Posterior cingulate gyrus (tissue), 11 donors: ENCODE measurements at regions not wholly inside any gene's neighbourhood (a gene's known extent, or its start where the extent isn't known, plus 50 kb on each side); places are given as distances from the start of the nearest gene placed in this dataset.
A peak's percentile ranks its signal among the peaks of the same experiment; 100 is the strongest.

Experiments used
- DNase-seq, 10 donors: peaks; one replicate each; pipeline versions ENCODE4 v3.0.0 to v3.0.0-alpha.2; 2020 to 2021; ENCODE audit warnings: mixed read lengths in 3 of 10
- intact Hi-C: fragments of 100-400 bp; cut with DNase I; formaldehyde crosslinking; loops from one replicate; pipeline ENCODE4 v1.15.1; 2023

DNA sequence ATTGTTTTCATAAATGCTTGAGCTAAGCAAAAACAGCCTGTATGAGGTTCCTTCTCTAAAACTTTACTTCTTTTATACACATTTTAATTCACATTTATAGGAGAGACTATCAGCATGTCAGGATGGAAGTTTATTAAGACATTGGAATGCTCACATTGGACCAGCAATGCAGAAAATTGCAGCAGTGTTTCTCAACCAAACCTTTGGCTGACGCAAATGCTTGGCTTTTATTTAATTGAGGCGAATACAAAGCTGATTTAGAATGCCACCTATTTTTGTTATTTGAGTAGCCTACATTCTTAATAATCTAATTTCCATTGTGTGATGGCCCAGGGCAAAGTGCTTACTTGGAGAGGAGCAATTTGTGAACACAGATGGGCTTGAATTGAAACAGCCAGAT lies 283.2 kb downstream of the ARL4A start:
- DNase-seq: no peak
- intact Hi-C loops: no loop called here

GRCh38 chr7:12974451-12975166 lies 287.2 kb downstream of the ARL4A start:
- no peak for DNase-seq
- intact Hi-C loops: no loop called here

GRCh38 chr7:12975412-12975811 lies 288.0 kb downstream of the ARL4A start:
- no peak for DNase-seq
- intact Hi-C loops: no loop called here

DNA sequence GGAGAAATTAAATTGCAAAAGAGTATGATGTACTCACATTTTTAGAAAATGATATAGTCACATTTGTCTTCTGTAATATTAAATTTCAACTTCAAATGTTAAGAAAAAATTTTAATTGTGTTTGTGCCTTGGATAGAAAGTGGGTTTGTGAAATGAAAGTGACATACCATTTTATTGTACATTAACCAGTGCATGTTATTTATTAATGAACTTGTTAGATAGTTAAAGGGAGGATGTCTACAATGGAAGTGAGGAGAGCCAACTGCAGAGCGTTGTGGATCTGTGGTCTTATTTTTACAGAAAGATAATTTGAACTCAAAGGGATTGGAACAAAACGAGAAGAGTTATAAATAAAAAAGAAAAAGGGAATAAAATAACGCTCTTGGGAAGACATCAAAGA lies 291.7 kb downstream of the ARL4A start:
- intact Hi-C loops: no loop called here
- no peak for DNase-seq

- intact Hi-C loops: no loop called here
These were observed 294.7 kb downstream of the ARL4A start for GRCh38 chr7:12982178-12982577.

DNA sequence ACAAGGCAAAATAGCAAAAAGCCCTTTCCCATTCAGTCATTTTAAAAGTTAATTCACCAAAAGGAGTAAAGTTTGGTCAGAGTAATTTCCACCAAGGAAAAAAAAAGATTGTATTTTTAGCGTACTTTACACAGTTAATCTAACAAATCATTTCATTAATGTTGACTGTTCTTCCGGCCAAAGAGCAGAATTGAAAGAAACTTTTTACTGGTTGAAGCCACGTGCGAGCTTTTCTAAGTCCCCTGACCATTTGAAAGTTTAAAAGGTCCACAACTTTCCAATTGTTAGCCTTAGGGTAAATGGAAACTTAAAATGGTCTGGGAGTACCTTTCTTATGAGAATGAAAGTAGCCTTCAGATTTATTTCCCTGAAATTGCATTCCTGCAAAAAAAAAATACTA lies 296.7 kb downstream of the ARL4A start:
- DNase-seq: no peak
- intact Hi-C loops: no loop called here

More at GRCh38 chr7:12982178-12982577, 294.7 kb downstream of the ARL4A start:
- no peak for DNase-seq

DNA sequence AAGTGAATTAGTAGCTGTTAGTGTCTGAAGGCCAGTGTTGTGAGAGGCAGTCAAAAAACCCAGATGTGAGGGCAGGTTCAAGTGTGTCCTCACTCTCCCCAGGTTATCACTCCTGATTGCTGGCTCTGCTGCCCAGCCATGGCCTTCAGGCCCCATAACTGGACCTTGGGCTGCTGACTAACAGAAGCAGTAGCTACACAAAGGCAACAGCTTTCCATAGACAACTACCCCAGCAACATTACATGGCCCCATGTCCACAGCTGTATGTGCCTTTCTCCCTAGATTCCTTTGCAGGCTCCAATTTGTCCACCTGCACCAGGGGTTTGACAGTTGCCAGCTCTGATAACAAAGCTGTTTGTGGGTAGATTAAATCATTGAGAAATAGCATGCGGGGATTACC lies 297.8 kb downstream of the ARL4A start:
- DNase-seq: no peak
- intact Hi-C loops: no loop called here

GRCh38 chr7:12985752-12986151 lies 298.3 kb downstream of the ARL4A start:
- no peak for DNase-seq
- intact Hi-C loops: no loop called here

- no peak for DNase-seq
- intact Hi-C loops: no loop called here
These were observed 299.8 kb downstream of the ARL4A start for GRCh38 chr7:12987238-12987637.

DNA sequence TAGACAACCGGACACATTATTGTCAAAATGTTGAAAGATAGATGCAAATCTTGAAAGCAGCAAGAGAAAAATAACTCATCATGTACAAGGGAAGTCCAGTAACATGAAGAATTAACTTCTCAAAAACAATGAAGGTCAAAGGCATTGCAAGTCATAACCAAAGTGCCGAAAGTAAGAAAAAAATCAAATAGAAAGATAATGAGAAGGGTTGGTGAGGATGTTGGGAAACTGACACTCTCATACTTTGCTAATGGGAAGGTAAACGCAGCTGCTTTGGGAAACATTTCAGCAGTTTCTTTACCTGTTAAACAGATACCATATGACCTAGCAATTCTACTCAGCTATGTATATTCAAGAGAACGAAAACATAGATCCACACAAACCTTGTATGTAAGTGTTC lies 303.0 kb downstream of the ARL4A start:
- intact Hi-C loops: no loop called here
- no peak for DNase-seq

- intact Hi-C loops: no loop called here
- DNase-seq: no peak
These were observed 305.6 kb downstream of the ARL4A start for GRCh38 chr7:12993025-12993424.

DNA sequence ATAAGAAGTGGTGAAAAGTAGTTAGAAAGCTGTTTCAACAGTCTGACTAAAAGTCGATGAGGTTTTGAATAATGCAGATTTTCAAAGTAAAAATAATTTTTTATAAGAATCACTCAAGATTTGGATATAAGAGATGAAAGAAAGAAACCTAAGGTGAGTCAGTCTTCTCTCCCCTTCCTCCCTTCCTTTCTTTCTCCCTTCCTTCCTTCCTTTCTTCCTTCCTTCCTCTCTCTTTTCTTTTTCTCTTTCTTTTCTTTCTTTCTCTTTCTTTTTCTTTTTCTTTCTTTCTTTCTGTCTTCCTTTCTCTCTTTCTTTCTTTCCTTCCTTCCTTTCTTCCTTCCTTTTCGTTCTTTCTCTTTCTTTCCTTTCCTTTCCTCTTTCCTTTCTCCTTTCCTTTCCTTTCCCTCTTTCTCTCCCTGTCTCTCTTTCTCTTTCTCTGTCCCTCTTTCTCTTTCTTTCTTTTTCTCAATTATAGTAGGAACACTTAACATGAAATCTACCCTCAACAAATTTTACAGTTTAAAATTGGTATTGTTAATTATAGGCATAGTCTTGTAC lies 308.6 kb downstream of the ARL4A start:
- no peak for DNase-seq
- intact Hi-C loops: no loop called here

DNA sequence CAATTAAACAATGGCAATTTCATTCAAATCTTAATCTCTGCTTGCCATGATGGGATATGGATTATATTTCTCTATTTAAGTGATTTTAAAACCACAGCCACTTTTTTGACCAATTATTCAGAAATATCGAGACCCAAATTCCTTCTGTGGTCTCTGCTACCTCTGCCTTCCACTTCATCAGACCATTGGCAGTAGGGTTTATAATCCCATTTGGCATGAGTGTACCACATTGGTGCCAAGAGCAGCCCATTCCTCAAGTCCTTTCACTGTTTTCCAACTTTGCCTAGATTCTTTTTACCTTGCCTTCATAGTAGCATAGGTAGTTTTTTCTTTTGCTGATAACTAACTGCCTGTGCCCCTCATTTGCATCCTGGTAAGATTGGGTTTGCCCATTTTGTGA lies 319.9 kb downstream of the ARL4A start:
- intact Hi-C loops: no loop called here
- no peak for DNase-seq

DNA sequence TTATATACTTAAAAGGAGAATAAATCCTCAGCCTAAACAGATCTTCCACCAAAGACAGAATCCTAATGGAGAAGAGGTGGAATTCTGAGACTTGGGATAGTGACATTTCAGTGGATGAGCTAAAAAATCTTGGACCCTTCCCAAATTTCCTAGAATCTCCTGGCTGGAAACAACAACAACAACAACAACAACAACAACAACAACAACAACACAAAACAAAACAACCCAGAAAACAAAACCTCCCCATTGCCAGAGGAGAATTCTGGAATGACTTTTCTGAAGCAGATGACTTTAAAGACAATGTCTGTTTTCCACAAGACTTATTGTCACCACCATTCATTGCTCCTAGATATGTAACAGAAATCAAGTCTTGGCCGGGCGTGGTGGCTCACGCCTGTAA lies 322.1 kb downstream of the ARL4A start:
- intact Hi-C loops: no loop called here
- DNase-seq: no peak

DNA sequence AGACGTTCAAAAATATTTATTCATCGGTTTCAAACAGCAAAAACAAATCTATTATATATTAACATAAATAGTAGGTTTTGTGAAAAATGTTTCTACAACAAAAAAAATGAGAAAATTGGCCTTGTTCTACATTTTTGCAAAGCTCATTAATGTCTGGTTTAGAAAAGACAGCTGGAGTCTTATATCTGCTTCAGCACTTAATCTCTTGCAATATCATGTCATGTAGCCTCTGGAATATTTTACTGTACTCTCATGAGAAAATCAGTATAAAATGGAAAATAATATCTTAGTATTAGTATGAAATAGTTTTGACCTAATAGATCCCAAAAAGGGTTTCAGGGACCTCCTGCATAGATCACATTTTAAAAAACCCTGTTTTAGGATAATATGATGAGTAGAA lies 326.6 kb downstream of the ARL4A start:
- intact Hi-C loops: no loop called here
- no peak for DNase-seq

DNA sequence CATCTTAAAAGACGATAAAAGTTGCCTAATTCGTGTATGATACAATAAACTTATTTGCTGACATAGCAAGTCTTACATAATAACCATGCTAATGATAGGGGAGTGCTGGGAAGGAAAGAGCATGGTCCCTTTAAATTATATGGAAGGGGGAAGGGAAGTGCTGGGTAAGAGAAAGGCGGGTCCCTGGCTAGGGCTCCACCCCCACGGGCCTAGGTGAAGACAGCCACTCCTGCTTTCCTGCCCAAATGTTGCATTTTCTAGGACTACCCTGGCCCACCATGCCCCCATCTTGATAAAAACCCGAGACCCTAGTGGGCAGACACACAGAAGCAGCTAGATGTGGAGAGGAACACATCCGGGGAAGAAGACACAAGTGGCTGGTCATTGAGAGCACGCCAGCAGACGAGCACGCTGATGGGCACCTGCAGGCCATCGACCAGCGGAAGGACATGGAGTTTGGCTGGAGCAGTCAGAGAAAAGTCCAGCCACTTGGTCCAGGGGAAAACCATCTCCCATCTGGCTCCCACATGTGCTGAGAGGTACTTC lies 328.7 kb downstream of the ARL4A start:
- intact Hi-C loops: no loop called here
- peak in 1 of 10 donors; percentile 55 for DNase-seq

GRCh38 chr7:13016592-13017332 lies 329.3 kb downstream of the ARL4A start:
- DNase-seq: no peak
- intact Hi-C loops: no loop called here

- peak in 4 of 10 donors; percentile 12 to 59 (median 26) for DNase-seq
- intact Hi-C loops: no loop called here
These were observed 330.0 kb downstream of the ARL4A start for GRCh38 chr7:13017333-13017857.

DNA sequence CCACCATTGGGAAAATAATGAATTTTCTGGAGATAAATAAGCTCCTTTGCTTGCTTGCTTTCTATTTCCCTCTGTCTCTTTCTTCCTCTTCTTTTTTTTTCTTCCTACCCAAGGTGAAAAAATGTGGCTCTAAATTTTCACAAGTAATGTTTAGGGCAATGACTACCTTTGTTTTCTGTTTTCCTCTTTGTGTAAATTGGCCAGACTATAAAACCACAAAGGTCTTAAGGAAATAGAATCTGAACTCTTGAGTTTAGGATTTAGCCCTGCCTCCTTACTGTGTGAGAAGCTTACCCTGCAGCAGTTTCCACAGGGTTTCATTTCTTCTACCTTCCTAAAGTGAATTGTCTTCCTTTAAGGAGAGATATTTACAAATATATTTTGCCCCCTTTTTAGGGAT lies 330.4 kb downstream of the ARL4A start:
- DNase-seq: no peak
- intact Hi-C loops: no loop called here

DNA sequence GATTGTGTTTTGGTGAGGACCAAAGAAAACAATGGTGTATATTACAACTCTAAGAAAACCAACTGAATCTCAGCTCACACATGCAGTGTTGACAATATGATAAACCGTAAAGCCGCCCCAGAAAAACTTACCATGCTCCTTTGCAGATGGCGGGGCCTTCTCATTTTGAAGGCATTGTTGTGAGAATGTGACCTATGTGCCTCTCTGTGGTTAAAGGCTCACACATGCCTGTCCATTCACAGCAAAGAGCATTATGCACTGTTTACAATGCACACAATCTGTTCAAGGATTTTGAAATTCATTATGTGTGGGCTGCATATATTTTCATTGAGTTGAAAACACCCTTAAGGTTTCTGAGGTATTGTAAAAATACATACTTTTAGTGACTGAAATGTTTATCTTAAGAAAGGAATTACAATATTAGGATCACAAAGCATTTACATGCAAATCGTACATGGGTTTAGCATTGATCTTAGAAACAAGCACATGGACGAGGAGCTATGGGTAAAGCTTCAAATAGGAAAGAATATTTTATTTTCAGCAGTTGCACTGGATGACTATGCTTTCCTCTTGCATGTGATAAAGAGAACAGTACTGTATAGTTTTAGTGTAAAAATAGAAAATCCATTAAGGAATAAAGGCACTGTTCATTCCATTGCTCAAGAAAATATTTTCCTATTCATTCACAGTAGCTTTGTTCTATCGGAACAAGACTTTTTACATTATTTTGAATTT lies 334.3 kb downstream of the ARL4A start:
- intact Hi-C loops: no loop called here
- DNase-seq: no peak
